ENCODE measurements at regions not wholly inside any gene's neighbourhood (a gene's known extent, or its start where the extent isn't known, plus 50 kb on each side); places are given as distances from the start of the nearest gene placed in this dataset.

DNA sequence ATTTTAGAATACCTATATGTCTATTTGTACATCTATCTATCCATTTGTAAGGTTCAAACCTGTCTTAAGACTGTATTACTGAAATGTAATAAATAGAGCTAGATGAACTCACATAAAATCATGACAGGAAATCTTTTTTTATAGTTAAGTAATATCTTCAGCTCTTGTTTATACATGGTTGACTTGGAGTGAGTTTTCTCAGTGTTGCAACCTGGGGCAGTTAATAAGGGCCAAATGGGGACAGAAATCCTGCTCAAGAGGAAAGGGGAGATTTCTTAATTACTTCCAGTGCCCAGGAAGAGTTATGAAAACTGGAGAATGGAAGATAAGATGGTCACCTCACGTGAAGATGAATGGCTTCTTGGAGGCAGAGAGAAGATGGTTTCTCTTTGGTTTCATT, 265.1 kb upstream of the FBXL7 start:
- TF ChIP-seq, protein P1, sequence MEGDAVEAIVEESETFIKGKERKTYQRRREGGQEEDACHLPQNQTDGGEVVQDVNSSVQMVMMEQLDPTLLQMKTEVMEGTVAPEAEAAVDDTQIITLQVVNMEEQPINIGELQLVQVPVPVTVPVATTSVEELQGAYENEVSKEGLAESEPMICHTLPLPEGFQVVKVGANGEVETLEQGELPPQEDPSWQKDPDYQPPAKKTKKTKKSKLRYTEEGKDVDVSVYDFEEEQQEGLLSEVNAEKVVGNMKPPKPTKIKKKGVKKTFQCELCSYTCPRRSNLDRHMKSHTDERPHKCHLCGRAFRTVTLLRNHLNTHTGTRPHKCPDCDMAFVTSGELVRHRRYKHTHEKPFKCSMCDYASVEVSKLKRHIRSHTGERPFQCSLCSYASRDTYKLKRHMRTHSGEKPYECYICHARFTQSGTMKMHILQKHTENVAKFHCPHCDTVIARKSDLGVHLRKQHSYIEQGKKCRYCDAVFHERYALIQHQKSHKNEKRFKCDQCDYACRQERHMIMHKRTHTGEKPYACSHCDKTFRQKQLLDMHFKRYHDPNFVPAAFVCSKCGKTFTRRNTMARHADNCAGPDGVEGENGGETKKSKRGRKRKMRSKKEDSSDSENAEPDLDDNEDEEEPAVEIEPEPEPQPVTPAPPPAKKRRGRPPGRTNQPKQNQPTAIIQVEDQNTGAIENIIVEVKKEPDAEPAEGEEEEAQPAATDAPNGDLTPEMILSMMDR (IDR thresholded peaks at IDR 0.05; ENCODE audit: low read depth, low read length): no peak
- TF ChIP-seq EZH2phosphoT487 (IDR thresholded peaks at IDR 0.05; ENCODE audit: low read depth): no peak

Data from OCI-LY3 (cell line).